ENCODE measurements at regions not wholly inside any gene's neighbourhood (a gene's known extent, or its start where the extent isn't known, plus 50 kb on each side); places are given as distances from the start of the nearest gene placed in this dataset.
"Not testable (repeated sequence)": the region's sequence is repeated elsewhere in the genome, so short reads cannot be mapped to it uniquely, and the experiment has no call there.

- not testable (repeated sequence) for FAIRE-seq; DNase-seq (ENCODE audit: insufficient read length, low spot score)
These were observed 258.8 kb upstream of the PRKX start for GRCh38 chrX:3972104-3972858.

- no peak for FAIRE-seq
- DNase-seq (ENCODE audit: insufficient read length, low spot score), result no peak
These were observed 255.3 kb upstream of the PRKX start for GRCh38 chrX:3968749-3969148.

GRCh38 chrX:3963980-3964379, 250.5 kb upstream of the PRKX start:
- FAIRE-seq (no peak), DNase-seq (ENCODE audit: insufficient read length, low spot score) (no peak)

GRCh38 chrX:3962511-3963311, 249.3 kb upstream of the PRKX start:
- FAIRE-seq (peak; percentile 84), DNase-seq (ENCODE audit: insufficient read length, low spot score) (peak; percentile 0)

- DNase-seq (ENCODE audit: insufficient read length, low spot score) (no peak), FAIRE-seq (no peak)
These were observed 247.5 kb upstream of the PRKX start for GRCh38 chrX:3960952-3961351.

GRCh38 chrX:3951859-3952258, 238.4 kb upstream of the PRKX start:
- no peak for DNase-seq (ENCODE audit: insufficient read length, low spot score)
- FAIRE-seq, result no peak

- DNase-seq (ENCODE audit: insufficient read length, low spot score) (no peak), FAIRE-seq (no peak)
These were observed 236.9 kb upstream of the PRKX start for GRCh38 chrX:3950373-3950772.

GRCh38 chrX:3943965-3944364, 230.5 kb upstream of the PRKX start:
- FAIRE-seq, result no peak

GRCh38 chrX:3940000-3940610, 226.7 kb upstream of the PRKX start:
- no peak for DNase-seq (ENCODE audit: insufficient read length, low spot score)
- FAIRE-seq, result peak; percentile 21

More at GRCh38 chrX:3943965-3944364, 230.5 kb upstream of the PRKX start:
- DNase-seq (ENCODE audit: insufficient read length, low spot score), result no peak

GRCh38 chrX:3938587-3938986, 225.1 kb upstream of the PRKX start:
- FAIRE-seq, result no peak
- DNase-seq (ENCODE audit: insufficient read length, low spot score), result no peak

GRCh38 chrX:3935196-3935595, 221.7 kb upstream of the PRKX start:
- not testable (repeated sequence) for DNase-seq (ENCODE audit: insufficient read length, low spot score); FAIRE-seq

- not testable (repeated sequence) for FAIRE-seq; DNase-seq (ENCODE audit: insufficient read length, low spot score)
These were observed 207.1 kb upstream of the PRKX start for GRCh38 chrX:3920424-3921017.

- not testable (repeated sequence) for FAIRE-seq; DNase-seq (ENCODE audit: insufficient read length, low spot score)
These were observed 206.4 kb upstream of the PRKX start for GRCh38 chrX:3919668-3920423.

- FAIRE-seq; DNase-seq (ENCODE audit: insufficient read length, low spot score): not testable (repeated sequence)
These were observed 201.4 kb upstream of the PRKX start for GRCh38 chrX:3914813-3915212.

GRCh38 chrX:3914059-3914458, 200.6 kb upstream of the PRKX start:
- not testable (repeated sequence) for DNase-seq (ENCODE audit: insufficient read length, low spot score); FAIRE-seq

- FAIRE-seq; DNase-seq (ENCODE audit: insufficient read length, low spot score): not testable (repeated sequence)
These were observed 197.6 kb upstream of the PRKX start for GRCh38 chrX:3911012-3911411.

GRCh38 chrX:3910611-3911010, 197.2 kb upstream of the PRKX start:
- not testable (repeated sequence) for FAIRE-seq; DNase-seq (ENCODE audit: insufficient read length, low spot score)

- not testable (repeated sequence) for FAIRE-seq; DNase-seq (ENCODE audit: insufficient read length, low spot score)
These were observed 192.2 kb upstream of the PRKX start for GRCh38 chrX:3905522-3906258.

GRCh38 chrX:3902222-3902621, 188.8 kb upstream of the PRKX start:
- FAIRE-seq; DNase-seq (ENCODE audit: insufficient read length, low spot score): not testable (repeated sequence)
